T47D (cell line): ENCODE measurements at regions not wholly inside any gene's neighbourhood (a gene's known extent, or its start where the extent isn't known, plus 50 kb on each side); places are given as distances from the start of the nearest gene placed in this dataset.

ENCODE experiments used
- DNase-seq, 2 experiments: peaks; one replicate each; pipeline versions ENCODE4 v3.0.0 to v3.0.0-alpha.2; 2011 to 2012; ENCODE audit warnings: low read depth in 1 of 2, low spot score in 1 of 2
- JUND ChIP-seq: IDR thresholded peaks from 2 replicates; pipeline ENCODE4 v1.6.1; 2012; ENCODE audit warnings: low read depth
- in situ Hi-C: cut with HindIII; loops from 2 replicates; pipeline ENCODE4 v1.10.0; 2016; ENCODE audit warnings: low sequenced_read_pairs, low pct_unique_long_range_greater_than_20kb

DNA sequence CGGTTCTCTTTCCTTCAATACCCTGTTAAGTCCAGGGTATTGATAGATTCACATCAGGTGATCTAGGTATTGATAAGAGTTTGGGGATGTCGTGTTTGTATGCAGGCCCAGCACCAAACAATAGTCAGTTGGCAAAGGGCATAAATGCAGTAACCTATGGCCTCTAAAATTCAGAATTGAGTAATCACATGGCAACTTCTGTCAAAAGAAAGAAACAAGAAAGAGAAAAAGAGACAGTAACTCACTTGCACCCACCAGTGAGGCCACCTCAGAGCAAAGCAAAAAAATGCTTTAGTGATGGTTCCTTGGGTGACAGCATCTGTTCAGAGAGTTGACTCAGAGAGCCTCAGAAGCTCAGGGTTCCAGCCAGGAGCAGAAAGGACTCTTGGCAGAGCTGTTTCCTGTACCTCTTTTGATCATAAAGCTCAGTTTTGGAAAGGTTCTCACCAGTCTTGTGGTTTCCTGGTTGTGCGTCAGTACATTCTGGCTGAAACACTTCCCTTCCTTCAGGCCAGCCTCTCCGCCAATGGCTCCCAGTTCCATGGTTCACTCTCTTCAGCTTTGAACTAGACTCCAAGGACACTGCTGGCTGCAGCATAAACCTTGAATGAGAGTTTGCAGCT lies 70.1 kb upstream of the GORAB start:
- no peak for DNase-seq
- in situ Hi-C loops: no loop called here
- TF ChIP-seq JUND: no peak

DNA sequence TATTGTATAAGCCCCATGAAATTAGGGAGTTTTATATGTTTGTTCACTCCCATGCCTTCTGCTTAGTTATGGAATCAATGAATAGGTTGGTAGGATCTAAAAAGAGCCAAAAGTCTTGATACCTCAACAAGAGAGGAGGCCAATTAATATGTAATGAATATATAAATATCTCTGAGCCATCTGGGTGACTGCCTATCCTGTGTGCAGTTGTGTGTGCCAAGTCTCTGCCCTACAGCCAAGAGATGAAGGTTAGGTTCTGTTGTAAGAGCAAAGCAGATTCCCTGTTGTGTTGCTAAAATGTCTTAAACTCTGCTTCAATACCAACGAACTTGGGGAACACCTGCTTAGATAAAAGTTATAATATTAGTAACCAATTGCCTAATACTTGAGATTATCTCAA lies 61.8 kb upstream of the GORAB start:
- DNase-seq: no peak
- in situ Hi-C loops: no loop called here
- no peak for TF ChIP-seq JUND

DNA sequence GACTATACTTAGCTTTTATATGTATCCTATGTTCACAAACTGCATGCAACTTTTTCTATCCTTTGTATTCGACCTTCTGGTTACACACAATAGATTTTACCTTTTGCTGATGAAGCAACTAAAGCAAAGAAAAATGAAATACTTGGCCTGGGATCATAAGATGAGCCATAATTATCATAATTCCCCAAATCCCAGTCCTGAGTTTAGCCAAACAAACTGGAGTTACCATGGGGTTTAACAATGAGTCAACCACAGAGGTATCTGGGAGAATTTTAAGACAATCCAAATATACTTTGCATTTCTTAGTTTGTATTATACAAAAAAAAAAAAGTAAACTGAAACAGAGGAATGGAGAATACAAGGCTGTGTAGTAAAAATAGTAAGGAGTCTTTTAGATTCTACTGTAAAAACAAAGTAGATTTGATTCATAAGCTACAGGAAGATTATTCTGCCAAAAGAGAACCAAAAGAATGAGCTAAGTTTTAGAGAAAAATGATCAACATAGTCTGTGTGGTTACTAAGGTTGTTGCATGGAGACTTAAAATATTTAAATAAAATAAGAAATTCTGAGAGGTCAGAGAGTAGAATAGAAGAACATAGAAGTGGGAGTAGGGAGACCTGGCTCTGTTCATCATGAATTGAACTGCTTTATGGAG lies 60.4 kb upstream of the GORAB start:
- DNase-seq: no peak
- TF ChIP-seq JUND: no peak
- in situ Hi-C loops: no loop called here

DNA sequence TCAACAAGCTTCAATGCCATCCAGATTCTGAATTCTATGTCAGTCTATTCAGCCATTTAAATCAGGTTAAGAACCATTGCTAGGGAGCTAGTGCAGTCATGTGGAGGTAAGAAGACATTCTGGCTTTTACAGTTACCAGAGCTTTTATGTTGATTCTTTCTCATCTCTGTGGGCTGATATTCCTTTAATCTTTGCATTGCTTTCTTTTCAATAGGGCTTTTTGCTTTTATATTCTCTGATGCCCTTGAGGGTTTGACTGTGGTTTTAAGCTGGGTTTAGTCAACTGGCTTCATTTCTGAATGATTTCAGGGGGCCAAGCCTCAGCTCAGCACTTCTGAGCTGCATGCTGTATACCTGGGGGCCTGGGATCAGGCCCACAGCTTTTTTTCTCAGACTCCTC lies 51.0 kb upstream of the GORAB start:
- TF ChIP-seq JUND: no peak
- in situ Hi-C loops: no loop called here
- no peak for DNase-seq
